ENCODE measurements at regions not wholly inside any gene's neighbourhood (a gene's known extent, or its start where the extent isn't known, plus 50 kb on each side); places are given as distances from the start of the nearest gene placed in this dataset.

DNA sequence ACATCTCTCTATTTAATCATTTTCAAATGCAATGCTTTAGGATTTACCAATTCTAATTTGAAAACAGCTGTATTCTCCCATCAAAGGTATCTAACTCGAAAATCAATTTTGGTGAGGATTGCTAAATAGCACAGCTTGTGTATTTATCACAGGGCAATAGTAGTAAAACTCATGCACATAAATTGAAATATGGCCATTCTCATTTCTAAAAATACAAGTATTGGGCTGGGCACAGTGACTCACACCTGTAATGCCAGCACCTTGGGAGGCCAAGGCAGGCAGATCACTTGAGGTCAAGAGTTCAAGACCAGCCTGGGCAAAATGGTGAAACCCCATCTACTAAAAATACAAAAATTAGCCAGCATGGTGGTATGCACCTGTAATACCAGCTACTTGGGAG is 164.8 kb upstream of the RASA1 start:
- H3K27ac ChIP-seq (ENCODE audit: low read depth, low read length): no peak overlapping the region
- no peak overlapping the region for H3K4me2 ChIP-seq (ENCODE audit: low read length)
- peaks cover 23% of the 10 kb centered on the region for H3K4me1 ChIP-seq (ENCODE audit: control insufficient read depth, low read length)
- H3K4me3 ChIP-seq (ENCODE audit: low read length): no peak overlapping the region
- TF ChIP-seq EZH2phosphoT487 (IDR thresholded peaks at IDR 0.05; ENCODE audit: borderline replicate concordance, low read length): no peak
- TF ChIP-seq, protein P1, sequence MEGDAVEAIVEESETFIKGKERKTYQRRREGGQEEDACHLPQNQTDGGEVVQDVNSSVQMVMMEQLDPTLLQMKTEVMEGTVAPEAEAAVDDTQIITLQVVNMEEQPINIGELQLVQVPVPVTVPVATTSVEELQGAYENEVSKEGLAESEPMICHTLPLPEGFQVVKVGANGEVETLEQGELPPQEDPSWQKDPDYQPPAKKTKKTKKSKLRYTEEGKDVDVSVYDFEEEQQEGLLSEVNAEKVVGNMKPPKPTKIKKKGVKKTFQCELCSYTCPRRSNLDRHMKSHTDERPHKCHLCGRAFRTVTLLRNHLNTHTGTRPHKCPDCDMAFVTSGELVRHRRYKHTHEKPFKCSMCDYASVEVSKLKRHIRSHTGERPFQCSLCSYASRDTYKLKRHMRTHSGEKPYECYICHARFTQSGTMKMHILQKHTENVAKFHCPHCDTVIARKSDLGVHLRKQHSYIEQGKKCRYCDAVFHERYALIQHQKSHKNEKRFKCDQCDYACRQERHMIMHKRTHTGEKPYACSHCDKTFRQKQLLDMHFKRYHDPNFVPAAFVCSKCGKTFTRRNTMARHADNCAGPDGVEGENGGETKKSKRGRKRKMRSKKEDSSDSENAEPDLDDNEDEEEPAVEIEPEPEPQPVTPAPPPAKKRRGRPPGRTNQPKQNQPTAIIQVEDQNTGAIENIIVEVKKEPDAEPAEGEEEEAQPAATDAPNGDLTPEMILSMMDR (IDR thresholded peaks at IDR 0.05; ENCODE audit: low read depth, low read length, poor library complexity, severe bottlenecking): no peak
- no peaks in the 10 kb centered on the region for H3K27me3 ChIP-seq (ENCODE audit: control insufficient read depth, low read length)
- H3K79me2 ChIP-seq (ENCODE audit: control insufficient read depth, low read length): no peaks in the 10 kb centered on the region
- no peaks in the 10 kb centered on the region for H3K36me3 ChIP-seq (ENCODE audit: control insufficient read depth, low read length)
- H3K9me3 ChIP-seq (ENCODE audit: control insufficient read depth, insufficient read depth, low read length): no peaks in the 10 kb centered on the region
- no peaks in the 10 kb centered on the region; the same call in 1 of the 2 replicates for H3F3A ChIP-seq (ENCODE audit: control insufficient read depth, insufficient read depth)
- H3K9me2 ChIP-seq (replicated peaks; ENCODE audit: control insufficient read depth, low read length): no peaks in the 10 kb centered on the region
- H4K20me1 ChIP-seq (ENCODE audit: control insufficient read depth, insufficient read depth, low read depth, low read length): no peaks in the 10 kb centered on the region

DNA sequence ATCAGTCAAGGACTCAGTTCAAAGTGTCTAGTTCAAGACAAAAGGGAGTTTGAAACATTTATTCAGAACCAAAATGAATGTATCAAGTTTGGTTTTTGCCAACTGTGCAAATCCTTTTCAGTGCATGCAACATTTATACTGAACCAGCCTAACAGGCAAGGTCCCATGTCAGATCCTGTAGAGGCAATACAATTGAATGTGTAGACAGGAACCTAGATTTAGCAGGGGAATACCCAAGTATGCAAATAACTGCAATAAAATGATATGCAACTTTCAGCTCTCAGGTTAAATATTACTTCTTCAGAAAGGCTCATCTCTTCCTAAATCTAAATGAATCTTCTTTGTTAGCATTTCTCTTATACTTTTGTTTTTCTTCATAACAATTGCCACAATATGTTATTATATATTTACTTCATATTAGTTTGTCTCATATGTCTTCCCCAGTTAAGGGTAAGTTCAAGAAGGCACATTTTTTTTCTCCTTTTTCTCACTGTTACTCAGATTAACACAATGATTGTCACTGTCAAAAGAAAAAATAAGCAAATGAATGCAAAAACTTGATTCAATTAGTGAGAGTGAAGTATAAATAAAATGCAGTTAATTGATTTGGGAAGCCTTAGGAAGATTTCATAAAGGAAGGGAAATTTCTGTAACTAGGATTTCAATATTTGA is 163.9 kb upstream of the RASA1 start:
- no peaks in the 10 kb centered on the region for H3K27me3 ChIP-seq (ENCODE audit: control insufficient read depth, low read length)
- peak overlapping the region; percentile 27; the same call in 1 of the 2 replicates for H3K4me3 ChIP-seq (ENCODE audit: low read length)
- peaks cover 23% of the 10 kb centered on the region for H3K4me1 ChIP-seq (ENCODE audit: control insufficient read depth, low read length)
- no peaks in the 10 kb centered on the region; the same call in 1 of the 2 replicates for H3F3A ChIP-seq (ENCODE audit: control insufficient read depth, insufficient read depth)
- H3K27ac ChIP-seq (ENCODE audit: low read depth, low read length): no peak overlapping the region
- no peaks in the 10 kb centered on the region for H3K79me2 ChIP-seq (ENCODE audit: control insufficient read depth, low read length)
- H3K9me2 ChIP-seq (replicated peaks; ENCODE audit: control insufficient read depth, low read length): no peaks in the 10 kb centered on the region
- TF ChIP-seq, protein P1 (IDR thresholded peaks at IDR 0.05; ENCODE audit: low read depth, low read length, poor library complexity, severe bottlenecking): no peak
- no peak for TF ChIP-seq EZH2phosphoT487 (IDR thresholded peaks at IDR 0.05; ENCODE audit: borderline replicate concordance, low read length)
- no peaks in the 10 kb centered on the region for H4K20me1 ChIP-seq (ENCODE audit: control insufficient read depth, insufficient read depth, low read depth, low read length)
- no peaks in the 10 kb centered on the region for H3K9me3 ChIP-seq (ENCODE audit: control insufficient read depth, insufficient read depth, low read length)
- no peaks in the 10 kb centered on the region for H3K36me3 ChIP-seq (ENCODE audit: control insufficient read depth, low read length)
- H3K4me2 ChIP-seq (ENCODE audit: low read length): peak overlapping the region; percentile 46

DNA sequence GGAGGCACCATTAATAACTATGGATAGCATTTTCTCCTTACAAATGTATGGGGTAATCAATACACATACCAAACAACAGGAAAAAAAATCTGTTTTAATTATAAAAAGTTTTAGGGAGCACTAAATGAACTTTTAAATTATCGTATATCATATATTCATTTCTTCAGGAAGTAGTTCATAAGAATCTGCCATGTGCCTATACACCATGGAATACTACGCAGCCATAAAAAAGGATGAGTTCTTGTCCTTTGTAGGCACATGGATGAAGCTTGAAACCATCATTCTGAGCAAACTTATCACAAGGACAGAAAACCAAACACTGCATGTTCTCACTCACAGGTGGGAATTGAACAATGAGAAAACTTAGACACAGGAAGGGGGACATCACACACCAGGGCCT is 162.1 kb upstream of the RASA1 start:
- no peak overlapping the region for H3K4me3 ChIP-seq (ENCODE audit: low read length)
- no peak for TF ChIP-seq EZH2phosphoT487 (IDR thresholded peaks at IDR 0.05; ENCODE audit: borderline replicate concordance, low read length)
- TF ChIP-seq, protein P1 (IDR thresholded peaks at IDR 0.05; ENCODE audit: low read depth, low read length, poor library complexity, severe bottlenecking): no peak
- peaks cover 23% of the 10 kb centered on the region for H3K4me1 ChIP-seq (ENCODE audit: control insufficient read depth, low read length)
- no peaks in the 10 kb centered on the region for H3K9me2 ChIP-seq (replicated peaks; ENCODE audit: control insufficient read depth, low read length)
- no peaks in the 10 kb centered on the region for H3K9me3 ChIP-seq (ENCODE audit: control insufficient read depth, insufficient read depth, low read length)
- no peaks in the 10 kb centered on the region; the same call in 1 of the 2 replicates for H3F3A ChIP-seq (ENCODE audit: control insufficient read depth, insufficient read depth)
- no peak overlapping the region for H3K27ac ChIP-seq (ENCODE audit: low read depth, low read length)
- H3K36me3 ChIP-seq (ENCODE audit: control insufficient read depth, low read length): no peaks in the 10 kb centered on the region
- no peaks in the 10 kb centered on the region for H4K20me1 ChIP-seq (ENCODE audit: control insufficient read depth, insufficient read depth, low read depth, low read length)
- no peaks in the 10 kb centered on the region for H3K27me3 ChIP-seq (ENCODE audit: control insufficient read depth, low read length)
- H3K79me2 ChIP-seq (ENCODE audit: control insufficient read depth, low read length): no peaks in the 10 kb centered on the region
- H3K4me2 ChIP-seq (ENCODE audit: low read length): no peak overlapping the region
